Lung (tissue), 11 donors: ENCODE measurements at regions not wholly inside any gene's neighbourhood (a gene's known extent, or its start where the extent isn't known, plus 50 kb on each side); places are given as distances from the start of the nearest gene placed in this dataset.

Experiments
- ATAC-seq: fragments of 200-7000 bp; cut with Tn5 transposase; one replicate; pipeline ENCODE4 v1.9.1; 2020; ENCODE audit warnings: moderate number of reproducible peaks; ENCODE audit not compliant: insufficient read depth, low FRiP score
- DNase-seq, 3 donors: peaks; one replicate each; pipeline ENCODE4 v3.0.0-alpha.2; 2013 to 2017
- H3K27ac ChIP-seq, 2 donors: one replicate each; pipeline ENCODE4 v1.5.1; 2013; ENCODE audit warnings: mild to moderate bottlenecking in 2 of 2, moderate library complexity in 2 of 2, control low read depth in 1 of 2, inconsistent platforms in 1 of 2, low read depth in 1 of 2, low read length in 1 of 2
- H3K27me3 ChIP-seq, 3 donors: one replicate each; pipeline ENCODE4 v1.5.1; 2013; ENCODE audit warnings: low read length in 2 of 3; ENCODE audit not compliant: control insufficient read depth in 3 of 3, insufficient read depth in 3 of 3
- H3K36me3 ChIP-seq, 4 donors: one replicate each; pipeline ENCODE4 v1.5.1; 2013; ENCODE audit warnings: low read length in 4 of 4, mild to moderate bottlenecking in 1 of 4, moderate library complexity in 1 of 4; ENCODE audit not compliant: control insufficient read depth in 4 of 4, insufficient read depth in 4 of 4
- H3K4me1 ChIP-seq, 5 donors: one replicate each; pipeline ENCODE4 v1.5.1; 2013; ENCODE audit warnings: low read length in 5 of 5, mild to moderate bottlenecking in 2 of 5, moderate library complexity in 1 of 5; ENCODE audit not compliant: control insufficient read depth in 5 of 5, insufficient read depth in 5 of 5
- H3K4me3 ChIP-seq: one replicate; pipeline ENCODE4 v1.5.1; 2013; ENCODE audit warnings: mild to moderate bottlenecking, control low read depth, moderate library complexity
- H3K9ac ChIP-seq, 2 donors: one replicate each; pipeline ENCODE4 v1.5.1; 2013; ENCODE audit warnings: low read length in 2 of 2, control low read depth in 1 of 2; ENCODE audit not compliant: insufficient read depth in 1 of 2
- H3K9me3 ChIP-seq, 4 donors: one replicate each; pipeline ENCODE4 v1.5.1; 2013; ENCODE audit warnings: low read length in 3 of 4, mild to moderate bottlenecking in 1 of 4, moderate library complexity in 1 of 4; ENCODE audit not compliant: control insufficient read depth in 4 of 4, insufficient read depth in 3 of 4
- WGBS, 2 donors: extraction: QIAGEN DNeasy Blood & Tissue Kit; methylation state at CpG; one replicate each; pipeline ENCODE4 v1.1.7; 2013; 5-methylcytosine and 5-hydroxymethylcytosine counted together
- TF ChIP-seq, protein P1 (sequence below): IDR thresholded peaks from 2 replicates; pipeline ENCODE4 v1.5.1; 2012; ENCODE audit warnings: mild to moderate bottlenecking; ENCODE audit errors: control extremely low read depth, extremely low read depth
- donor health status: control.
- donor health status: control.
- donor health status: Bipolar disorder and iron deficiency.
- donor health status: healthy.
- donor health status: DM: yes; HTN: yes; CAD: no.

DNA sequence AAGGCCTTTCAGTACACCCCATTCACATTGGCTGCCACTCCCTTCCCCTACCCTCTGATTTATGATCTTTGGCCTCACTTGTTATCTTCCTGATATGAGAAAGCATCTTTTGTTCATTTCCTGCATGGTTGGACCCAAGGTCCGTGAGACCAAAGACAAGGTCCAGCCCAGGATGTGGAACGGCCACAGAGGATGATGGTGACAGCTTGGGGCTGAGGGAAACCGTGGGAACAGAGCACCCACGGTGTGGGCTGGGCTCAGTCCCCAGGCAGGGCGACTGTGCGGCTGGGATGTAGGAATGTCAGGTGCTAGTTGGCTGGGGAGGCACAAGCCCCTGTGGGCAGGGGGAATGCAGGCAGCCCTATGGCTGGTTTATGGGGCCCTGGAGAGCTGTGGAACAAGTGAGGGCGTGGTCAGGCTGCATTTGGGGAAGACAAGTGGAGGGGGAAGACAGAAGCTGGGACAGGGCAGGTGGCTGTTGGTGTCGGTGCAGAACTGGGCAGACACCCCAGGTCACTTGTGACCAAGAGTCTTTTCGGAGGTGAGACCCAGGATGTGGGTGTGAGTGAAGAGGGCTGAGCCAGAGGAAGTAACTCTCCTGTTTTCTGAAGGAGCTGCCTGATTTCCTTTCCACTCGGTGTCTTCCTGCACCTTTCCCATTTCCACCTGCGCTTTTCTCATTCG lies 51.7 kb upstream of the IGFBP3 start:
- peak in 1 of 3 donors; percentile 6 for DNase-seq
- Histone ChIP-seq H3K36me3 (no peaks in the 10 kb centered on the region), H3K9ac (no peak overlapping the region), H3K4me1 (peaks cover 2 to 10% (median 5%) of the 10 kb centered on the region in 5 donors), H3K9me3 (peaks cover 0 to 4% (median 0%) of the 10 kb centered on the region in 4 donors), H3K27ac (no peak overlapping the region), H3K27me3 (no peaks in the 10 kb centered on the region), H3K4me3 (no peak overlapping the region)
- no peak for ATAC-seq
- TF ChIP-seq, protein P1, sequence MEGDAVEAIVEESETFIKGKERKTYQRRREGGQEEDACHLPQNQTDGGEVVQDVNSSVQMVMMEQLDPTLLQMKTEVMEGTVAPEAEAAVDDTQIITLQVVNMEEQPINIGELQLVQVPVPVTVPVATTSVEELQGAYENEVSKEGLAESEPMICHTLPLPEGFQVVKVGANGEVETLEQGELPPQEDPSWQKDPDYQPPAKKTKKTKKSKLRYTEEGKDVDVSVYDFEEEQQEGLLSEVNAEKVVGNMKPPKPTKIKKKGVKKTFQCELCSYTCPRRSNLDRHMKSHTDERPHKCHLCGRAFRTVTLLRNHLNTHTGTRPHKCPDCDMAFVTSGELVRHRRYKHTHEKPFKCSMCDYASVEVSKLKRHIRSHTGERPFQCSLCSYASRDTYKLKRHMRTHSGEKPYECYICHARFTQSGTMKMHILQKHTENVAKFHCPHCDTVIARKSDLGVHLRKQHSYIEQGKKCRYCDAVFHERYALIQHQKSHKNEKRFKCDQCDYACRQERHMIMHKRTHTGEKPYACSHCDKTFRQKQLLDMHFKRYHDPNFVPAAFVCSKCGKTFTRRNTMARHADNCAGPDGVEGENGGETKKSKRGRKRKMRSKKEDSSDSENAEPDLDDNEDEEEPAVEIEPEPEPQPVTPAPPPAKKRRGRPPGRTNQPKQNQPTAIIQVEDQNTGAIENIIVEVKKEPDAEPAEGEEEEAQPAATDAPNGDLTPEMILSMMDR = no peak
- 68 to 72% methylated on average over 12 of the region's 12 CpGs for WGBS, 2 donors

DNA sequence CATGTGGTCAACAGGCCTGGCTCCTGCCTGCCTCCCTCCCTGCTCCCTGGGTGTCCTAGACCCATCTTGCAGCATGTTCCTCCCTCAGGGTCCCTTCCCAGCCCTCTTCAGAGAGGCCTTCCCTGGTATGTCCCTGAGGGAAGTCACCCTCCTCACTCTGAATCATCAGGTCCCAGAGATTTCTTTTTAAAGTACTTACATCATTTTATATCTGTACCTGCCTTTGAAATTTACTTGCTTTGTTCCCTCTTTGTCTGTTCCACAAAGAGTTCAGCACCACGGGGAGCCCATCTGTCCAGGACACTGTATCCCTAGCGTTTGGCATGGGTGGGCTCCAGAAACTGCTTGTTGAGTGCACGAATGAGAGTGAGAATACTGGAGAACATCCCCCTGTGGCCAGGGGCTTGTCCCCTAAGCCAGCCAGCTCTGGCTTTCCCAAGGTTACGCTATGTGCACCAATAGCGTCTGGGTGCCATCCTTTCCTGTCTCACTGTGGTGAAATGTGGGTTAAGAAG lies 50.6 kb upstream of the IGFBP3 start:
- H3K36me3 ChIP-seq = no peaks in the 10 kb centered on the region
- 92 to 94% methylated on average over 5 of the region's 5 CpGs for WGBS, 2 donors
- TF ChIP-seq, protein P1 = no peak
- no peak for ATAC-seq
- no peak overlapping the region for H3K4me3 ChIP-seq
- H3K9ac ChIP-seq = no peak overlapping the region
- H3K27ac ChIP-seq = no peak overlapping the region
- peaks cover 2 to 10% (median 4%) of the 10 kb centered on the region in 5 donors for H3K4me1 ChIP-seq
- no peaks in the 10 kb centered on the region for H3K27me3 ChIP-seq
- peaks cover 0 to 4% (median 0%) of the 10 kb centered on the region in 4 donors for H3K9me3 ChIP-seq
- no peak for DNase-seq

DNA sequence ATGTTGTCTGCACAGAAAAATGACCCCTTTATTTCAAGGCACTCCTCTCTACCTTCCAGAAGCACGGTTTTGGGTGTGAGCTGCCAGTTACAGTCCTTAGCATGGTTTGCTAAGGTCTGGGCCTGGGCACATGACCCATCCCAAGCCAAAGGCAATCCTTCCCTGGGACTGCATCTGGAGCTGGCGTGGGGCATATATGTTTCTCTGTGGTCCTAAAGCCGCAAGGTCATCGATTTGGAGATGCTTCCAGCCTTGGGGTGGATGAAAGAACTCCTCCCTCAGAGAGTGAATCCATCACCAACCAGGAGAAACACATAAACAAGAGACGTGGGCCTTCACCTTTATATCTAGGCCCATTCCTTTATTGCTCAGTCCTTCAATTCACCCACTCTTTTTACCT lies 50.1 kb upstream of the IGFBP3 start:
- no peak overlapping the region for H3K9ac ChIP-seq
- H3K36me3 ChIP-seq = no peaks in the 10 kb centered on the region
- ATAC-seq (no peak), DNase-seq (no peak)
- TF ChIP-seq, protein P1 = no peak
- no peaks in the 10 kb centered on the region for H3K27me3 ChIP-seq
- H3K4me1 ChIP-seq = peaks cover 2 to 10% (median 4%) of the 10 kb centered on the region in 5 donors
- WGBS, 2 donors = 92 to 93% methylated on average over 5 of the region's 5 CpGs
- peaks cover 0 to 4% (median 0%) of the 10 kb centered on the region in 4 donors for H3K9me3 ChIP-seq
- H3K4me3 ChIP-seq = no peak overlapping the region
- H3K27ac ChIP-seq = no peak overlapping the region
